ENCODE measurements at regions not wholly inside any gene's neighbourhood (a gene's known extent, or its start where the extent isn't known, plus 50 kb on each side); places are given as distances from the start of the nearest gene placed in this dataset.

GRCh38 chr10:90635111-90635765, 222.6 kb downstream of the HTR7 start:
- peak in 1 of 2 experiments; percentile 36 for DNase-seq

- no peak for DNase-seq
Observed at GRCh38 chr10:90640756-90641155, 217.1 kb downstream of the HTR7 start.

GRCh38 chr10:90641731-90642130, 216.1 kb downstream of the HTR7 start:
- no peak for DNase-seq

GRCh38 chr10:90642136-90642535, 215.7 kb downstream of the HTR7 start:
- DNase-seq = no peak

DNA sequence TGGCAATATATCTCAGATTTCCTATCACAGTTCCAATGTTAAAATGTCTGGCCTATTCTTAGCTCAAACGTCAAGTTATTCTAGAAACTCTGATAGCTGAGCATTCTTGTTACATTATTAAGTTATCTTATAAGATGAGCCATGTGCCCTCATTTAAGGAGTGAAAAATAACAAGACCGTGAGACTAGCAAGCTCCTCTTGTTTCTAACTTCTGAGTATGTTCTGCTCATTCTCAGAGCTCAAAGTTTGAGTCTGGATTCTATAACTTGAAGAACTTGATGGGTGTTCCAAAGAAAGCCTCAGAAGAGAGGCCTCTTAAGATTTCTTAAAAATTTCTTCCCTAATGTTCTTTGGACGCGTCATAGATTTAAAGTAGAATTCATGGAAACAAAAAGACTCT, 215.2 kb downstream of the HTR7 start:
- no peak for DNase-seq

GRCh38 chr10:90644165-90644564, 213.7 kb downstream of the HTR7 start:
- no peak for DNase-seq

DNA sequence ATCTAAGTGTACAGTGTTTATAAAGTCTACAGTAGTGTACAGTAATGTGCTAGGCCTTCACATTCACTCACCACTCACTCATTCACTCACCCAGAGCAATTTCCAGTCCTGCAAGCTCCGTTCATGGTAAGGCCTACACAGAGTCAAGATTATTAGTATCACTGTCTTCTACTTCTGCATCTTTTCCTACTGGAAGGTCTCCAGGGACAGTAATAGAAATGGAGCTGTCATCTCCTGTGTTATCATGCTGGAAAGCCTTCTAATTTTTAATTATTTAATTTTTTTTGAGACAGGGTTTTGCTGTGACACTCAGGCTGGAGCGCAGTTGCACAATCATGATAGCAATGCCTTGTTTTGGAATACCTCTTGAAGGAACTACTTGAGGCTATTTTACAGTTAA, 207.0 kb downstream of the HTR7 start:
- DNase-seq = no peak

DNA sequence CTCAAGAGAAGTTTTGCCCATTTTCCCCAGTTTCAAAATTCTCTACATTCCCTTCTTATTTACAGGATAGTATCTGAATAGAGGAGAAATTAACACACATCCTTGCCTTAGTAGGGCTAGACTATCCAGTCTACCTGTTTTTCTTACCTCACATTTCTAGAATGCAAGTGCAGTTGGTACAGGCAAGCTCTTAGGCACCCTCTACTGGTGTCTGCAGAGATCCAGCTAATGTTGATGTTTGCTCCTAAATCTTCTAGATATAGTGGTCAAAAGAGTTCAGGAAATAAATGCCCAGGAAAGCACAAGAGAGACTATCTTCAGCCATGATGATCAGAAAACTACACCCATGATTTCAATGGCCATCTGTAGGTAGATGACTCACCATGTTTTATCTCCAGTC, 205.3 kb downstream of the HTR7 start:
- DNase-seq = no peak

DNA sequence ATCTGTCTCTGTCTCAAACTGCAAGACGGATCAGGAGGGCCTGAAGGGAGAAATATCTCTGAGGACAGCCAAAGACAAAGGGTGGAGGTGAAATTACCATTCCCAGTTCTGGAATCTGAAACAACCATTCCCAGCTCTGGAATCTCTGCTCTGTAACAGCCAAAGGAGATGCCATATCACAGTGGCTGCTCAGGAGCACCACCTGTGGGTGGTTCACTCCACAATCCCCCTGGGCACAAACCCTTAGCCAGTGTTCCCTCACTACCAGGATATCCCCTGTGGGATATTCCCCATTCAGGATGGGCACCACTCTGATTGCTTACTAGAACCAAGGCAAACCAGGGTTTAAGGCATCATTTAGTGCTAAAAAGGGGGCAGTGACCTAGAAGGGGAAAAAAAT, 199.0 kb downstream of the HTR7 start:
- no peak for DNase-seq

- no peak for DNase-seq
Observed at GRCh38 chr10:90665905-90666662, 191.8 kb downstream of the HTR7 start.

DNA sequence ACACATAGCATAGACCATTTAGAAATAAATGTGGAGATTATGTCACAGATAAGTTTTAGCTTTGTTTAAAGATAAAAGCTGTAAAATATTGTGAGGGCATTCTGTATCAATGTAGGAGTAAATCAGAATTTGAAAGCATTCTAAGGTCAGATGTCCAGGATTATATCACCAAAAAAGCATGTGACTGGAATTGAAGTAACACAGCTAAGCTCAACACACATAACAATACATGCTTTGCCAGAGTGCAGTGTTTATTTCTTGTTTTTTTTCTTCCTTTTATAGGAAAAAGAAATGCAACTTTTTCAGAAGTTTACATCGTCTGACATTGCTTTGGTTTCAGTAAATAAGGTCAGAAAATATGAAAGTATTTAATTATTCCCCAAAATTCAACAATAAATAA, 183.4 kb downstream of the HTR7 start:
- no peak for DNase-seq

DNA sequence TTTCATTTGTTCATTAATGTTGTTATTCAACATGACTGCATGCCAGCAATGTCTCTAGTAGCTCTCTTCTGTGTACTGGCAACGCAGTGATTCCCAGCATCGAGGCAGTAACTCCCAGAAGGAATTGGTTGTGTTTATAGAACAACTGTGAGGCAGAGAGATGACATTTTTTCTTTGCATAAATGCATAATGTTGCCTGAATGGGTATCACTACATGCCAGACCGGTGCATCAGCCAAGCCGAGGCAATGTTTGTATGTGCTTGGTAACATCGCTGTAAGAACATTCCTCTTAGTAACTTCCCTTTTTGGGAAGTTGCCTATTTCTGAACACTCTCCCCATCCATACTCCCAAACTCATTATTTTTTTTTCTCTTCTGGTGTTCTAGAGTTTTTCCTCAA, 182.9 kb downstream of the HTR7 start:
- no peak for DNase-seq

GRCh38 chr10:90675621-90676020, 182.2 kb downstream of the HTR7 start:
- DNase-seq = no peak
